AG04449 (cell line): ENCODE measurements at regions not wholly inside any gene's neighbourhood (a gene's known extent, or its start where the extent isn't known, plus 50 kb on each side); places are given as distances from the start of the nearest gene placed in this dataset.
"Not testable (repeated sequence)": the region's sequence is repeated elsewhere in the genome, so short reads cannot be mapped to it uniquely, and the experiment has no call there.

Source experiments
- CTCF ChIA-PET: fragments of 350-600 bp; formaldehyde crosslinking; extraction: SDS; loops from one replicate; lab custom pipeline; 2021; ENCODE audit warnings: antibody characterized with exemption; lab: Yijun Ruan, JAX
- POLR2A ChIA-PET: fragments of 400-600, 350-600 bp; formaldehyde crosslinking; extraction: SDS; loops from one replicate; lab custom pipeline; 2020; ENCODE audit warnings: antibody characterized with exemption, inconsistent platforms; lab: Yijun Ruan, JAX
- DNase-seq: peaks from one replicate; pipeline ENCODE4 v3.0.0-alpha.2; 2010; ENCODE audit warnings: low read depth, low spot score
- H3K4me3 ChIP-seq: 2 replicates; pipeline ENCODE4 v1.5.1; 2011; ENCODE audit warnings: low read depth, mild to moderate bottlenecking, control low read depth, low read length
- TF ChIP-seq, protein P1 (sequence below): IDR thresholded peaks from one replicate; pipeline ENCODE4 v1.5.1; 2011; ENCODE audit warnings: mild to moderate bottlenecking, moderate library complexity, low read length, control low read depth, inconsistent platforms; ENCODE audit not compliant: insufficient read depth; ENCODE audit errors: missing control alignments

GRCh38 chr10:35822316-35822715 is 180.2 kb upstream of the FZD8 start:
- ChIA-PET POLR2A (interaction anchor here (0.6 kb wide), 1 partner anchor 24 kb away, joined by 3 read pairs; no protein-coding TSS in a partner anchor), CTCF (interaction anchor here (0.8 to 1.7 kb wide), 5 partner anchors 9 to 169 kb away, joined by 3 to 5 read pairs (median 3); no protein-coding TSS in a partner anchor)
- DNase-seq: peak; percentile 12

DNA sequence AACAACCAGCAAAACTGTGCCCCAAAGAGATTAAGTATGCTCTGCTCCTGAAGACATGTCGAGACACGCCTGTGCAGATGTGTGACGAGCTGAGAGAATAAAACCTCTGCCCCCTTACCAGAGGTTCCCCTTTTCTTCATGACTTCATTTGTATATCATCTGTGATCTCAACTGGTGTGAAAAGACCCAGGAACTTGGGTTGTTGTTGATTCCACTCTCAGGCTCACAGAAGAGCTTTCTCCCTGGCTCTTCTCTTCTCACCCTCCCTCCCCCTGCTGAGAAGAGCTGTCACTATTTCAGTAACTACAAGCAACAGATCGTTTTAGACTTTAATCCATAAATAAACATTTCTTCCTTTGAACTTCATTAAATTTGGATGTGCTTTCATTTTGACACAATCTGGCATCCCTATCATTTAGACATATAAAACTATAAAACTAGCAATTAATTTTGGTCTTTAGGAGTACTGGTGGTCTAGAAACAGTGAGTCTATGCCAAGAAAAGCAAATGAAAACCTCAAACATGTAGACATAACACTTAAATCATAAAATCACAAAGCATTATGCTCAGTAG is 179.3 kb upstream of the FZD8 start:
- TF ChIP-seq, protein P1, sequence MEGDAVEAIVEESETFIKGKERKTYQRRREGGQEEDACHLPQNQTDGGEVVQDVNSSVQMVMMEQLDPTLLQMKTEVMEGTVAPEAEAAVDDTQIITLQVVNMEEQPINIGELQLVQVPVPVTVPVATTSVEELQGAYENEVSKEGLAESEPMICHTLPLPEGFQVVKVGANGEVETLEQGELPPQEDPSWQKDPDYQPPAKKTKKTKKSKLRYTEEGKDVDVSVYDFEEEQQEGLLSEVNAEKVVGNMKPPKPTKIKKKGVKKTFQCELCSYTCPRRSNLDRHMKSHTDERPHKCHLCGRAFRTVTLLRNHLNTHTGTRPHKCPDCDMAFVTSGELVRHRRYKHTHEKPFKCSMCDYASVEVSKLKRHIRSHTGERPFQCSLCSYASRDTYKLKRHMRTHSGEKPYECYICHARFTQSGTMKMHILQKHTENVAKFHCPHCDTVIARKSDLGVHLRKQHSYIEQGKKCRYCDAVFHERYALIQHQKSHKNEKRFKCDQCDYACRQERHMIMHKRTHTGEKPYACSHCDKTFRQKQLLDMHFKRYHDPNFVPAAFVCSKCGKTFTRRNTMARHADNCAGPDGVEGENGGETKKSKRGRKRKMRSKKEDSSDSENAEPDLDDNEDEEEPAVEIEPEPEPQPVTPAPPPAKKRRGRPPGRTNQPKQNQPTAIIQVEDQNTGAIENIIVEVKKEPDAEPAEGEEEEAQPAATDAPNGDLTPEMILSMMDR: no peak
- ChIA-PET CTCF (interaction anchor here (1.1 to 1.7 kb wide), 2 partner anchors 11 to 33 kb away, joined by 3 to 5 read pairs; no protein-coding TSS in a partner anchor), POLR2A (interaction anchor here (0.6 kb wide), 1 partner anchor 25 kb away, joined by 3 read pairs; no protein-coding TSS in a partner anchor)
- no peak for DNase-seq
- H3K4me3 ChIP-seq: no peak overlapping the region

More at GRCh38 chr10:35822316-35822715, 180.2 kb upstream of the FZD8 start:
- TF ChIP-seq, protein P1: peak; percentile 44
- no peak overlapping the region for H3K4me3 ChIP-seq

DNA sequence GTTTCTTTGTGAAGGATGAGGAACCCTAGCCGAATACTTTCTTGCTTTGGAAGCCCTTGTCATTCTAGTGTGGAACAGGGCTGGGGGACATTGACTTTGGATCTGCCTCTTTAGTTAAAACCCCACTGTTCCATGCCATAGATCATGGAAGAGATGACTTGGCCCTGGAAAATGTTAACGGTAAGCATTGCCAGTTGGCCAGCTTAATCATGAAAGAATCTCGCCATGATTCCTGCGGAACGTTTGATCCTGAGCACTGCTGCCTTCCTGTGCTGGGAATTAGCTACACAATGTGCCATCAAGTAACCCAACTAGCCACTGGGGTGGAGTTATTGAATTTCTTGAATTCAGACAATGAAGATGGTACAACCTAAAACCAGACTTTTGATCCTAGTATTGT is 177.6 kb upstream of the FZD8 start:
- ChIA-PET POLR2A (no interaction called here), CTCF (interaction anchor here (2.1 kb wide), 1 partner anchor 11 kb away, joined by 7 read pairs; no protein-coding TSS in a partner anchor)
- DNase-seq: no peak
- TF ChIP-seq, protein P1: no peak
- no peak overlapping the region for H3K4me3 ChIP-seq

- H3K4me3 ChIP-seq: no peak overlapping the region
- TF ChIP-seq, protein P1: no peak
- ChIA-PET POLR2A (no interaction called here), CTCF (interaction anchor here (2.1 kb wide), 1 partner anchor 10 kb away, joined by 7 read pairs; no protein-coding TSS in a partner anchor)
- no peak for DNase-seq
Measured at GRCh38 chr10:35819011-35819410, 176.9 kb upstream of the FZD8 start.

DNA sequence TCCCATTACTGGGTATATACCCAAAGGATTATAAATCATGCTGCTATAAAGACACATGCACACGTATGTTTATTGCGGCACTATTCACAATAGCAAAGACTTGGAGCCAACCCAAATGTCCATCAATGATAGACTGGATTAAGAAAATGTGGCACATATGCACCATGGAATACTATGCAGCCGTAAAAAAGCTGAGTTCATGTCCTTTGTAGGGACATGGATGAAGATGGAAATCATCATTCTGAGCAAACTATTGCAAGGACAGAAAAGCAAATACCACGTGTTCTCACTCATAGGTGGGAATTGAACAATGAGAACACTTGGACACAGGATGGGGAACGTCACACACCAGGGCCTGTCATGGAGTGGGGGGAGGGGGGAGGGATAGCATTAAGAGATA is 175.0 kb upstream of the FZD8 start:
- CTCF ChIA-PET, H3K4me3 ChIP-seq, DNase-seq, POLR2A ChIA-PET: not testable (repeated sequence)

GRCh38 chr10:35813219-35813618 is 171.1 kb upstream of the FZD8 start:
- no peak overlapping the region for H3K4me3 ChIP-seq
- no peak for DNase-seq
- CTCF ChIA-PET: interaction anchor here (1.2 kb wide), 1 partner anchor 9 kb away, joined by 3 read pairs; no protein-coding TSS in a partner anchor
- POLR2A ChIA-PET: no interaction called here
- TF ChIP-seq, protein P1: no peak
